ENCODE measurements at regions not wholly inside any gene's neighbourhood (a gene's known extent, or its start where the extent isn't known, plus 50 kb on each side); places are given as distances from the start of the nearest gene placed in this dataset.

DNA sequence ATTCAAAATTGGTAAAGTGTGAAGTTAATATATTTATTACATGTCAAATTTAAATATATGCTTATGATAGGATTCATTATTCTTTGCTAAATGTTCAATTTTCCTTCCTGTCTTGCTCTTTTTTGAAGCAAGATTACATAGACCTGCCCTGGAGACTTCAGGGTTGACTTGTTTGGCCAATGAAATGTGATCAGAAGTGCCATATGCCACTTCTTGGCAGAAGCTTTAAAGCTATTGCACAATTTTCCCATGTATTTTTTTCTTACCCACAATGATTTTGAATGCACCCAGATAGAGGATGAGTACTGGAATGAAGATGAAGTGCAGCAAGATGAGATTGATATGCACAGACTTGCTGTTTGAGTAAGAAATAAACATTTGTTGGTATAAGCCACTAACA is 406.3 kb upstream of the BCHE start:
- TF ChIP-seq L3MBTL2 (conservative IDR thresholded peaks at IDR 0.05) (no peak), SP1 (IDR thresholded peaks at IDR 0.05) (no peak), TARDBP (IDR thresholded peaks at IDR 0.05) (no peak), PKNOX1 (IDR thresholded peaks at IDR 0.05) (no peak), BHLHE40 (IDR thresholded peaks at IDR 0.05; ENCODE audit: borderline replicate concordance) (no peak), FOXK2 (IDR thresholded peaks at IDR 0.05) (no peak), CTBP1 (IDR thresholded peaks at IDR 0.05; ENCODE audit: borderline replicate concordance) (no peak), ELF4 (IDR thresholded peaks at IDR 0.05) (no peak)
